CD1c-positive myeloid dendritic cell (primary cell): ENCODE measurements at regions not wholly inside any gene's neighbourhood (a gene's known extent, or its start where the extent isn't known, plus 50 kb on each side); places are given as distances from the start of the nearest gene placed in this dataset.

Experiments
- DNase-seq: peaks from one replicate; pipeline ENCODE4 v3.0.0-alpha.2; 2016; ENCODE audit errors: extremely low spot score

GRCh38 chr12:112559784-112560183 lies 141.0 kb downstream of the PTPN11 start:
- DNase-seq, result no peak

DNA sequence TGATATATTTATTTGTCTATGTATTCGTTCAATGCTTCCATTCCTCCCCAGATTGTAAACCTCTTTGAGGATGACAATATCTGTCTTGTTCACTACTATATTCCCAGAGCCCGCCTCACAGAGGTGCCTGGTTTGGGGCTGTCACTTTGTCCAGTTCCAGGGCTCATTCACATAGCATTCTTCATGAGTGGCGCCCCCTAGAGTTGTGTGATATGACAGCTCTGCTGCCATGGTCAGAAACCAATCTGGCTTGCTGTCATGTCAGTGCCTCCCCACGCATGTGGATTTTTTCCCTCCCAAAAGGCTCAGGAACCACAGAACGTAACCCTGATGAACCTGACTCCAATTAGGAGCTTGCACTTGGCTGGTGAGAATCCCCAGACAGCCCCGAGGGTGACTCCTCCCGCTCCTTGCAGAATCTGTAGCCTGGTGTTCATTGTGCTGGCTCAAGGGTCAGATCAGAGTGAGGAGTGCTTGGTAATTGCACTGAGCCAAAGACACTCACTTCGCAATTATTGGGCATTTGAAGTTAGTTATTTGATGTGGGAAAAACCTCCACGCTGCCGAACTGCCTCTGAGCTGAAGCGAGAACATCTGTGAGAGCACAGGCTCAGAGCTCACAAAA lies 145.5 kb downstream of the PTPN11 start:
- no peak for DNase-seq

- no peak for DNase-seq
Observed at GRCh38 chr12:112568641-112569040, 149.9 kb downstream of the PTPN11 start.

GRCh38 chr12:112570096-112570495 lies 151.3 kb downstream of the PTPN11 start:
- no peak for DNase-seq

- no peak for DNase-seq
Observed at GRCh38 chr12:112573141-112573540, 154.4 kb downstream of the PTPN11 start.

DNA sequence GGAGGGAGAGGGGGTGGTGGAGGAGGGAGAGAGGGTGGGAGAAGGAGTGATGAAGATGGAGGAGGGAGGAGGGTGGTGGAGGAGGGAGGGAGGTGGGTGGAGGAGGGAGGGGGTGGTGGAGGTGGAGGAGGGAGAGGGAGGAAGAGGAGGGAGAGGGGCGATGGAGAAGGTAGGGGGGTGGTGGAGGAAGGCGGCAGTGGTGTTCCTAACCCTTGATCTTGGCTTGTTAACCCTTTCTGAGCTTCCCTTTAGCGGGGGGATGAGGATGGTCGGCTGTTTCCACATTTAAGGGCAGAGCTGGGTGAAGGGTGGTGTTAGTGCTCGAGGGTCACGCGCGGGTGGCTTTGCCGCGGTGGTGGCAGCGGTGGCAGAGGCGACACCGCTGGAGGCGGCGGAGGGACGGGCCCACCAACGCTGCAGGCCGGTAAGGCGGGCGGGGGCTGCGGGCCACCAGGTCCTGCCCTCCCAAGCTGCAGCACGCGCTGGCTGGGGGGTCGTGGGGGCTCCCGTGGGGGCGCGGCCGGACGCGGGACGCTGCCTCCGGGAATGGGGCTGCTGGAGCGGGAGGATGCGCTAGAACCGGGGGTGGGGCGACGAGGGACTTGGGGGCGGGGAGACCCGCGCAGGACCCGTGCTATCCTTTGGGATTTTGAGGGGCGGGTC lies 156.3 kb downstream of the PTPN11 start:
- DNase-seq, result no peak

DNA sequence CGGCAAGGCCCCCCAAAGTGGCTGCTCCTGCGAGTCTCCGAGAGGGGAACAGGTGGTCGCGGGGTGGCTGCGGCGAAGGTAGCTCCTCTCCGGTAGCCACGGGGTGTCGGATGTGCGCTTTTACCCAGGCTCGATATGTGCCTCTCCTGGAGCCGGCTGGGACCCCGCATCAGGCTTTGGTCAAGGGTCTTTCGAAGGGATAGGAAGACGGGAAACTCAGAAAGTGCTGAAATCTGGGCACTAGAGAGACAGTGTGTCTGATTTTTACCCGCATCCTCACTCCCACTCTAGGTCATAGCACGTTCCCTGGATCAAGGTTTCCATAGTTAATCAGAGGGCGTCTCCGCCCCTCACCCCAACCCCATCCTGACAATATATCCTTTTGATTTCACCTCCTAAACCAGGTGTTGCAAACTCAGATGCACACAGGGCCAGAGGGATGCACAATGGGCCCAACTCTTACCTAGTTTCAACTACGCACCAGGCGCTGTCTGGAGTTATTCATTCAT lies 156.9 kb downstream of the PTPN11 start:
- DNase-seq, result no peak

DNA sequence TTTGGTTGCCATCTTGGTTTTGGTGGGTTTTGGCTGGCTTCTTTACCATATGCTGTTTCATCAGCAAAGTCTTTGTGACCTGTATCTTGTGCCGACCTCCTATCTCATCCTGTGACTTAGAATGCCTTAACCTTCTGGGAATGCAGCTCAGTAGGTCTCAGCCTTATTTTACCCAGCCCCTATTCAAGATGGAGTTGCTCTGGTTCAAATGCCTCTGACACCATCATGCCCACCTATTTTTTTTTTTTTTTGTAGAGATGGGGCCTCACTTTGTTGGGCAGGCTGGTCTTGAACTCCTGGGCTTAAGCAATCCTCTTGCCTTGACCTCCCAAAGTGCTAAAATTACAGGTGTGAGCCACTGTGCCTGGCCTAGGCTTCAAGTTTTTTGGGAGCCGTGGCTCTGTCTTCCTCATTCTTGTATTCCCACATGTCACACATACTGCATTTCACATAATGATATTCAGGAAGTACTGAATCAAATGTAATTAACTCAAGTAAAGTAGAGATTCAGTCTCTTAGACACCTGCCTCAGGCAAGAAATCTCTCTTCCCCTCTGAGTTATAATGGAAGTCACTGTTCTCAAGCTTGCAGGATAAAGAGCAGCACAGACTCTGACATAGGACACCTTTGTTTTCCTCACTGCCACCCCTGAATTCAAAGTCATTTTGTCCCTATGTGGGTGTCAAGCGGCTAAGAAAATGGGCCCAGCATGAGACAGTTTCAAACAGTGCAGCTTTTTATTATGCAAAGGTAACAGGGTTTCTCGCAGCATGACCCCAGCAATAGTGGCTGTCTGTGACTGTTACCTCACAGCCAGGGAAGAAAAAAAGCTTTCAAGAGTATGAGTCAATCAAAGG lies 159.0 kb downstream of the PTPN11 start:
- no peak for DNase-seq

DNA sequence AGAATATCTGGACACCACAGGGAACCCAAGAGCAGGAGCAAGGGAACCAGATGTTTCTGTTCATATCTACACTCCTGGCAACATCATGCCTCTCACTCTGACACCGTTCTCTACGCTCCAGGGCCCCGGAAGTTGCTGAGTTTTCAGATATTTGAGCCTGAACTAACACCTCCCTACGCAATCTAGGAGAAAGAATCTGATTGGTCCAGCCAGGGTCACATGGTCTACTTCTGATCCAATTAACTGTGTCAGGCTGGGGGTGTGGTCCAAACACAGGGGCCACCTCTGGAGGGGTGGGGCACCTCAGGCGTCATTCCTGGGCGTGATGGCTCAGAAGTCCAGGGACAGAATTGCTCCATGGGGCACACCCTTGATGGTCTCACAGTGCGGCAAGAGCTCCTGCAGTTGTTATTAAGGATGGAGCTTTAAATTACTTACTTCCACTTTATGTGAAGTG lies 165.5 kb downstream of the PTPN11 start:
- no peak for DNase-seq

- no peak for DNase-seq
Observed at GRCh38 chr12:112586148-112586783, 167.5 kb downstream of the PTPN11 start.

DNA sequence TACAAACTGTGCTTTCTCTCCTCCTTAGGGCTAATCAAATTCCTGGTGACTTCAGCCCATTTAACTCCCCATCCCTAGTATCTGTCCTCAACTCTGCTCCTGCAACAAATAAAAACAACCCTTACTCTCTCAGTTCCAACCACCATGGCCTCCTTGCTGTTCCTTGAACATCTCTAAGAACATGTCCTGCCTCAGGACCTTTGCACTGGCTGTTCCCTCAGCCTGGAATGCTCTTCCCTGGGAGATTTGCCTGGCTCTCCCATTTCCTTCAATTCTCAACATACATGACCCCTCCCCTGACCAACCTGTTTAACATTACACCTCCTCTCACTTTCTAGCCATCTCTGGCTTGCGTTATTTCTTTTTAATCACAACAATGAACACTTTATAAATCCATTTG lies 170.5 kb downstream of the PTPN11 start:
- no peak for DNase-seq

- DNase-seq, result no peak
Observed at GRCh38 chr12:112590281-112590680, 171.5 kb downstream of the PTPN11 start.

GRCh38 chr12:112591488-112591887 lies 172.7 kb downstream of the PTPN11 start:
- DNase-seq, result no peak

GRCh38 chr12:112595410-112595809 lies 176.7 kb downstream of the PTPN11 start:
- peak; percentile 52 for DNase-seq

DNA sequence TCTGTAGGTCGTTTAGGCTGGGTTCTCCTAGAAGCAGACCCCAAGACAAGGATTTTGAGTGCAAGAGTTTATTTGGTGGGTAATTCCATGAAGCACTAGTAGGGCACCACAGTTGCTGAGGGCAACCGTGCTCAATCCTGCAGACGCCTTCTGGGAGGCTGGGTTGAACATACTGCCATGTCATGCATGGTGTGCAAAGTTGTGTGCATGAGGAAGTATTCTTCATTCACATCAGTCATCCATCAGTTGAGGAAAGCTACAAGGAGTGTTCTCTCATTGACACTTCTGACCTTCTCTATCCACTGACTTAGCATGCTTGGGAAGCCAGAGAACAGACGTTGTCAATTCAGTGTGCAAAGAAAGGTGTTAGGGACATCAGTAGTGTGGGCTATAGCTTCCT lies 179.2 kb downstream of the PTPN11 start:
- DNase-seq, result no peak

GRCh38 chr12:112598626-112599025 lies 179.9 kb downstream of the PTPN11 start:
- peak; percentile 38 for DNase-seq

DNA sequence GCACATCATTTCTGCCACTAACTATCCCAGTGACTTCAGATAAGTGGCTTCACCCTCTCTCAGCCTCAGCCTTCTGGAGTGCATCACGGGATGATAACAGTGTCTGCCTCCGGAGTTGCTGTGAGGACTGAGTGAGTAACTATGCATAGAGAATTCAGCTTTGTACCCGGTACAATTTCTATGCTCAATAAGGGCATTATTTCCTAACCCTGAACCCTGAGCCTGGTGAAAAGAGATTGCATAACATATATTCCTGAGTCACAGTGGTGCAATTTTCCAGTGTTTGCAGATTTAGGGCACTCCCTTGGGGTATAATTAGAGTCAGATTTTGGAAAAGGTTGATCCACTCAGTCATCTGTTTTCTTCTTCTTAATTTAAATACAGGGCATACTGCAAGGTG lies 181.1 kb downstream of the PTPN11 start:
- peak; percentile 29 for DNase-seq

- DNase-seq, result no peak
Observed at GRCh38 chr12:112602150-112602549, 183.4 kb downstream of the PTPN11 start.

DNA sequence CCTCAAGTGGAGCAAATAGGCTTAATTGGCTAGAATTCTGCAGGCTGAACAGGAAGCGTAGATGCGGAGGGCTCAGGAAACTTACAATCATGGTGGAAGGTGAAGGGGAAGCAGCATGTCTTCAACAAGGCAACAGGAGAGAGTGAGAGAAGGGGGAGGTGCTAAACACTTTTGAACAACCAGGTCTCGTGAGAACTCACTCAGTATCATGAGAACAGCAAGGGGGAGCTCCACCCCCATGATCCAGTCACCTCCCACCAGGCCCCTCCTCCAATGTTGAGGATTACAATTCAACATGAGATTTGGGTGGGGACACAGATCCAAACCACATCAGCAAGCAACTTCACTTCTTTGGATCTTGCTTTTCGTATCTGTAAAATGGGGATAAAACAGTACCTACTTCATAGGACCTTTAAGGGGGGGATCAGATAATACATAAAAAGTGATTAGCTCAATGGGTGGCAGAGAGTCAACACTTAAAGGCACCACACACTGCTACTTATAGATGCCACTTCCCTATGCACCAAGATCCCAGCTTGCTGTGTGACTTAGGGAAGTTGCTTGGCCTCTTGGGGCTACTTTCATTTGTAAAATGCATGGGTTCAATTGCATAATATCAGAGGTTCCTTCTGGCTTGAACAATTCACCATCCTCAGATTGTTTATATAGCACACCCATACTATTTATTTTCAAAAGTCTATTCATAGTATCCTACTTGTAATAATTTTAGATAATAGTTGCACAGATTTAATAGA lies 184.8 kb upstream of the RPH3A start:
- DNase-seq, result peak; percentile 40

- no peak for DNase-seq
Observed at GRCh38 chr12:112607427-112607826, 184.1 kb upstream of the RPH3A start.

DNA sequence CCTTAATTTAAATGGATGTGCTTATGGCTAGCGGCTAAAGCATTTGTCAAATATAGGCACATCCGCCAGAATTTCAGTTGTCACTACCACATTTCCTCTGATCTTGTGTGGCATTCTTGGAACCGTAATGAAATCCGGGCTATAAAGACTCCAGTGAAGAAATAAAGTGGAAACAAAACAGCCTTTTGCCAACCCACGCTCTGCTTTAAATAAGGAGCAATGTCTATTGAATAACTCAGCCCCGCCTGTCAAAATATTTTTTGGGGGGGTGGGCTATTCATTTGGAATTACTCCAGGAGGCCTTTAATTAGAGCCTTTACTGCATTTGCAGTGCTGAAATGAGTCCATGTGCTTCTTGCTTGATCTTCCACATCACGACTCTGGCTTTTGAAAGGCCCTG lies 179.6 kb upstream of the RPH3A start:
- no peak for DNase-seq
